ENCODE measurements at regions not wholly inside any gene's neighbourhood (a gene's known extent, or its start where the extent isn't known, plus 50 kb on each side); places are given as distances from the start of the nearest gene placed in this dataset.

DNA sequence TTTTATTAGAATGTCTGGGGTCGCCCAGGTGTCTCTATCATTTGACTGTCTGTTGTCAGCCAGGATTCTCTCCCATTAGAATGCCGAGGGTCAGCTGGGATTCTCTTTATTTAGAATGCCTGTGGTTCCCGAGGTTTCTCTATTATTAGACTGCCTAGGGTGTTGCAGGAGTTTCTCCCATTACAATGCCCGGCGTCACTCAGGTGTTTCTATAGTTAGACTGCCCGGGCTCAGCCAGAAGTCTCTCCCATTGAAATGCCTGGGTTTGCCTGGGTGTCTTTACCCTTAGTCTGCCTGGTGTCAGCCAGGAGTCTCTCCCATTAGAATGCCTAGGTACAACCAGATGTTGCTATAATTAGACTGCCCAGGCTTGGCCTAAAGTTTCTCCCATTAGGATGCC, 2252.0 kb downstream of the TP53TG3F start:
- peaks cover 65% of the 10 kb centered on the region for H3K9me3 ChIP-seq (ENCODE audit: control insufficient read depth, low read depth, low read length)
- no peaks in the 10 kb centered on the region for H3K27me3 Mint-ChIP-seq (ENCODE audit: low read depth)
- H2BK20ac ChIP-seq (ENCODE audit: low read depth, low read length, poor library complexity, severe bottlenecking) = no peak overlapping the region
- no peak overlapping the region for H2BK15ac ChIP-seq (ENCODE audit: low read depth, low read length)
- no peak overlapping the region for H2BK5ac ChIP-seq (ENCODE audit: insufficient read length, low read length)
- no peak overlapping the region for H3K9ac ChIP-seq (ENCODE audit: extremely low read depth, insufficient read length, low read length)
- no peaks in the 10 kb centered on the region for H3K27me3 ChIP-seq (ENCODE audit: insufficient read depth, low read length)
- H3K23me2 ChIP-seq (ENCODE audit: insufficient read length, low read depth, low read length, poor library complexity, severe bottlenecking) = no peaks in the 10 kb centered on the region
- no peaks in the 10 kb centered on the region for H3K4me1 Mint-ChIP-seq
- no CpG with 5 or more reads among the region's 6 CpGs for WGBS (ENCODE audit: extremely low coverage, insufficient read length, low lambda C conversion rate)
- no peak overlapping the region for H2BK120ac ChIP-seq (ENCODE audit: low read depth, low read length, poor library complexity, severe bottlenecking)
- H4K5ac ChIP-seq (ENCODE audit: insufficient read length, low read depth, low read length) = no peak overlapping the region
- H3K79me2 ChIP-seq (ENCODE audit: insufficient read depth, low read length) = no peaks in the 10 kb centered on the region
- no peaks in the 10 kb centered on the region for H3K4me1 ChIP-seq (ENCODE audit: insufficient read depth, low read length)
- H3K4ac ChIP-seq (ENCODE audit: low read depth, low read length) = no peak overlapping the region
- no peak overlapping the region for H2AFZ ChIP-seq (ENCODE audit: low read length)
- no peak for DNase-seq
- TF ChIP-seq, protein P1, sequence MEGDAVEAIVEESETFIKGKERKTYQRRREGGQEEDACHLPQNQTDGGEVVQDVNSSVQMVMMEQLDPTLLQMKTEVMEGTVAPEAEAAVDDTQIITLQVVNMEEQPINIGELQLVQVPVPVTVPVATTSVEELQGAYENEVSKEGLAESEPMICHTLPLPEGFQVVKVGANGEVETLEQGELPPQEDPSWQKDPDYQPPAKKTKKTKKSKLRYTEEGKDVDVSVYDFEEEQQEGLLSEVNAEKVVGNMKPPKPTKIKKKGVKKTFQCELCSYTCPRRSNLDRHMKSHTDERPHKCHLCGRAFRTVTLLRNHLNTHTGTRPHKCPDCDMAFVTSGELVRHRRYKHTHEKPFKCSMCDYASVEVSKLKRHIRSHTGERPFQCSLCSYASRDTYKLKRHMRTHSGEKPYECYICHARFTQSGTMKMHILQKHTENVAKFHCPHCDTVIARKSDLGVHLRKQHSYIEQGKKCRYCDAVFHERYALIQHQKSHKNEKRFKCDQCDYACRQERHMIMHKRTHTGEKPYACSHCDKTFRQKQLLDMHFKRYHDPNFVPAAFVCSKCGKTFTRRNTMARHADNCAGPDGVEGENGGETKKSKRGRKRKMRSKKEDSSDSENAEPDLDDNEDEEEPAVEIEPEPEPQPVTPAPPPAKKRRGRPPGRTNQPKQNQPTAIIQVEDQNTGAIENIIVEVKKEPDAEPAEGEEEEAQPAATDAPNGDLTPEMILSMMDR (conservative IDR thresholded peaks at IDR 0.05) = no peak
- H3K27ac Mint-ChIP-seq = no peak overlapping the region
- no peaks in the 10 kb centered on the region for H3K79me1 ChIP-seq (ENCODE audit: insufficient read depth, low read depth, low read length, poor library complexity, severe bottlenecking)
- H3K14ac ChIP-seq (ENCODE audit: insufficient read depth, low read length) = no peak overlapping the region
- H4K91ac ChIP-seq (ENCODE audit: insufficient read length, low read depth, low read length) = no peak overlapping the region
- no peak overlapping the region for H2BK12ac ChIP-seq (ENCODE audit: insufficient read length, low read depth, low read length)
- H4K20me1 ChIP-seq (ENCODE audit: control insufficient read depth, insufficient read depth, insufficient read length) = no peaks in the 10 kb centered on the region
- H3K36me3 Mint-ChIP-seq (ENCODE audit: insufficient read depth in 1 of 3, low read depth in 3 of 3) = peaks cover 7 to 16% (median 11%) of the 10 kb centered on the region in 3 experiments; a peak in 5 of 7 replicates
- H4K8ac ChIP-seq (replicated peaks; ENCODE audit: insufficient read length, low read depth, low read length) = no peak overlapping the region
- H3K4me2 ChIP-seq (ENCODE audit: insufficient read depth, insufficient read length, low read length) = no peak overlapping the region
- H3K23ac ChIP-seq (ENCODE audit: insufficient read length, low read depth, low read length) = no peak overlapping the region
- no peak overlapping the region for H3K18ac ChIP-seq (ENCODE audit: insufficient read length, low read depth, low read length)
- no peak overlapping the region for H2AK5ac ChIP-seq (ENCODE audit: insufficient read length, low read length)
- H3K56ac ChIP-seq (ENCODE audit: insufficient read length, low read depth, low read length) = no peak overlapping the region
- H3T11ph ChIP-seq (ENCODE audit: low read length) = no peak overlapping the region
- no peak overlapping the region for H3K27ac ChIP-seq (ENCODE audit: insufficient read length, low read depth, low read length)
- H3K4me3 Mint-ChIP-seq = no peak overlapping the region
- peaks cover 77 to 87% of the 10 kb centered on the region in 2 experiments for H3K9me3 Mint-ChIP-seq

Data from H9 (cell line).